ENCODE measurements at regions not wholly inside any gene's neighbourhood (a gene's known extent, or its start where the extent isn't known, plus 50 kb on each side); places are given as distances from the start of the nearest gene placed in this dataset.
"Not testable (repeated sequence)": the region's sequence is repeated elsewhere in the genome, so short reads cannot be mapped to it uniquely, and the experiment has no call there.

DNA sequence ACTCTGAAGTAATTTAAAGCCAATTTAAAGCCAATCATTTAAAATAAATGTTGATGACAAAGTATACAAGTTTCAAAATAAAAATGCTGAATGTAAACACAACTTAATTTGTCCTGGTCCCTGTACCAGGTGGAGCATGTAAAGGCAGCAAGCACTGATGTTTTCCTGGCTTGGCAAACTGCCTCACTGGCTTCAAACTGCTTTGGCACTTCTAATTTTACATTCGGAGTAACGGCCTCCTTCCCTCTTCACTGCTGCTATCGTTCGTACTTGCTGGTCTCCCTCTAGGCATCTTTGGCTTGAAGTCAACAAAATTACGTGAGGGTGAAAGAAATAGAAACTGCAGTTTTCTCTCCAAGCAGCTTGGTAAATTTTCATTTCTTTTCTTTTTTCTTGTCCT is 287.9 kb downstream of the LTN1 start:
- DNase-seq (ENCODE audit: low read depth), result no peak

DNA sequence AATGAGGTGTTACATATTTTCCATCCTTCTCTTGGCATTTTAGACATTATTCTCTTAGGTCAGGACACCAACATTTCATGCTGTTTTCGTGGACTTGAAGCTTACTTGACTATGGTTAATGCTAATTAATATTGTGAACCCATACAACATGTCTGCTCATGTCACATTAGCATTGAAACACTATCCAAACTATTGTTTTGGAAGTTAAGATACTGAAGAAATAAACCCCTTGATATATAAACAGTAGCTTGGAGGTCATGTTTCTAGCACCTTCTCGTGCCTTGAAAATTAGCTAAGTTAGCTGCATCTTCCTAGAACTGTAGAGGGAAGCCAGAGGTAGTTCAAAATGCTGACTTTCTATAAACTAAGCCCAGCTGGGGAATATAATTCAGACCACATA is 288.8 kb downstream of the LTN1 start:
- no peak for DNase-seq (ENCODE audit: low read depth)

DNA sequence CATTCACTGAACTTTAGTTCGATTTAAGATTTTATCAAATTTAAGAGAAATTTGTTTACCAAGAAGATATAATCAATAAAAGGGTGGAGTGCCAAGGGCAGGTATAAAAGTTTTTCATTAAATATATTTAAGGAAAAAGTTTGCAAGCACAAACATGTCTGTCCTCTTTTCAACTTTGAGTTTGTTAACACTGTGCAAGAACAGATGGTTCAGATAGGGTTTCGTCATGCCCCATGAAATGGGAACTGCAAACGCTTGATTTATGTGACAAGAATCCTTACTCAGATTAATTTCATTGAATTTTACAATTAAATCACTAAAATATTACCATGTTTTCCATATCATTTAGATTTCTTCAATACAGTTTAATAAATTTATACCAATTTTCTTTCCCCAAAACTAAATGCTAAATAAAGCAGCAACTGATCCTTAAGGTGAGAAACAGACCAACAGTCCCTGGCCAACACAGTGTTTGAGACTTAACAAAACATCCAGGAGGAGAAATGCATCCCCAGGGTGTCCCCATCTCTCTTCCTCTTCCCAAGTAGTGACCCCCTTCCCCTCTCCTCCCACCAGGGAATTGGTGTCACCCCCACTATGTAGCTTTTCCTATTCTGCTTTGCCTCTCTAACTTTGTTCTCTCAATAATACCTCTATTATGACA is 292.9 kb downstream of the LTN1 start:
- DNase-seq (ENCODE audit: low read depth), result no peak

DNA sequence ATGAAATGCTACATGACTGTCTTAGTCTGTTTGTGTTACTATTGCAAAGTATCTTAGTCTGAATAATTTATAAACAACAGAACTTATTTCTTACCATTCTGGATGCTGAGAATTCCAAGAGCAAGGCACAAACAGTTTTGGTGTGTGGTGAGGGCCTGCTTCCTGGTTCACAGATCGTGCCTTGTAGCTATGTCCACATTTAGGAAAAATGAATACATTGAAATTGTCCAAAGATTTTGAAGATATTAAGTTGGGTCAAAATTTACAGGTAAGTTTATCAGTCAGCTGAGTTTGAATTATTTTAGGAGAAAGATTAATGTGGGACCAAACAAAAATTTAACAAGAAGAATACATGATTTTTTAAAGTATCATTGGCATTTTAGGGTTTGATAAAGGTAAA is 293.5 kb downstream of the LTN1 start:
- DNase-seq (ENCODE audit: low read depth), result no peak

DNA sequence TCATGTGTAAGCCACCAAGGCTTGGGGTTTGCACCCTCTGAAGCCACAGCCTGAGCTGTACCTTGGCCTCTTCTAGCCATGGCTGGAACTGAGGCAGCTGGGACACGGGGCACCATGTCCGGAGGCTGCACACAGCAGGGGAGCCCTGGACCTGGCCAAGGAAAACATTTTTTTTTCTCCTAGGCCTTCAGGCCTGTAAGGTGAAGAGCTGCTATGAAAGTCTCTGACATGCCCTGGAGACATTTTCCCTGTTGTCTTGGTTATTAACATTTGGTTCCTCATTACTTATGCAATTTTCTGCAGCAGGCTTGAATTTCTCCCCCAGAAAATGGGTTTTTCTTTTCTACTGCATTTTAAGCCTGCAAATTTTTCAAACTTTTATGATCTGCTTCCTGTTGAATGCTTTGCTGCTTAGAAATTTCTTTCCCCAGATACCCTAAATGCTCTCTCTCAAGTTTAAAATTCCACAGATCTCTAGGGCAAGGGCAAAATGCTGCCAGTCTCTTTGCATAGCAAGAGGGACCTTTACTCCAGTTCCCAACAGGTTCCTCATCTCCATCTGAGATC is 295.8 kb downstream of the LTN1 start:
- DNase-seq (ENCODE audit: low read depth), result no peak

DNA sequence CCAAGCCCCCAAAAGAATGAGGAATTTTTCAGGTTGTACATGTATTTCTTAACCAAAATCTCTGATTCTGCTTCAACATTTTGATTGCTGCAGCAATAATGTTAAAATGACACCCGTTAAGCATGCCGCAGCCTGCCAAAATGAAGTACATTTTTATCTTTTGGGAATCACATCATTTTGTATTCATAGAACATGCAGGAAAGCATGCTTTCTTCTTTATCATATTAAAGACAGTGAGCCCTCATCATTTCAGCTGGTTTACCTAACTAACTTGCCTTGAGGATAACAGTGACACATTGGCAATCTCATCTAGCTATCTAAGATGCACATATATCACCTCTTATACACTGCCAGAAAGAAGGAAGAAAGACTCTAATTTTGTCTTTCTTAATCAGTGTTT is 299.2 kb downstream of the LTN1 start:
- no peak for DNase-seq (ENCODE audit: low read depth)

DNA sequence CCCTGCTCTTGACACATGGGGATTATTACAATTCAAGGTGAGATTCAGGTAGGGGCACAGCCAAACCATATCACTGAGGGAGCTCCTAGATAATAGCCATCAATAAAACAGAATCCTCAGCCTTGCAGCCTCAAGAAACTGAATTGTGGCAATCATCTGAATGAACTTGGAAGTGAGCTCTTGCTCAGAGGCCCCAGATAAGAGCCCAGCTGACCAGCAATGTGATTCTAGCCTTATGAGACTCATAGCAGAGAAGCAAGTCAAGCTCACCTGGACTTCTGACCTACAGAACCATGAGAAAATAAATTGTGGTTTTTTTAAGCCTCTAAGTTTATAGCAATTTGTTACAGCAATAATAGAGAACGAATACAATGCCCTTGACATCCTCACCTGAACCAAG is 302.5 kb downstream of the LTN1 start:
- DNase-seq (ENCODE audit: low read depth), result no peak

DNA sequence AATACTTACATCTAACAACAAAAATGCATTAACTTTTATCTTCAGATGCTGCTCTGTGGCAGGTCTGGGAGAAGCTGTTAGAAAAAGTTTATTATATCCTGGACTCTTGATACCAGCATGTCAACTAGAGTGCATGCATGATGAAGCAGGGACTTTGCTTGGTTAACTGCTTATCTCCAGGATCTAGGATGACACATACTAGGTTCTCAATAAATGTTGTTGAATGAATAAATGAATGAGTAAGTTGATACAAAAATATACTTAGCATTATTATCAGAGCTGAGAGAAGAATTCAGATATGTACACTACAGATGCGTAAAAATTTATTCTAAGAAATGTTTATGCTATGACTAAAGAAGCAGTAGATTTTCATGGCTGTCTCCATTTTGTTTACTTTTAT is 304.3 kb downstream of the LTN1 start:
- no peak for DNase-seq (ENCODE audit: low read depth)

DNA sequence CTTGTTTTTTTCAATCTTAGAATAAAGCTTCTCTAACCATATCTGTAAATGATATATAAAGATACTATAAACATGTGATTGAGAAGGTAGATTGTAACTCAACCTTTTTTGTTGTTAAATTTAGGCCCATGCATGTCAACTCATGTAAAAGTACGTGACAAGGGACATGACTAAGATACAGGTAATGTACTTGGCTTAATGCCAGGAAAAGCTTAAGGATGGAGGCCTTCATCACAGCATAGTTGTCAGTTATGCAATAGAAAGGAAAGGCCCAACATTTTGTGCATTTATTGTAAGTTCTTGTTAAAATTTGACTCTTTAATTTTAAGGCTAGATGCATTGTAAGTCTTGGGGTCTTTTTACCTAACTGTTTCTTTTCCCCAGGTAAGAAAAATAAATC is 305.1 kb downstream of the LTN1 start:
- DNase-seq (ENCODE audit: low read depth), result no peak

DNA sequence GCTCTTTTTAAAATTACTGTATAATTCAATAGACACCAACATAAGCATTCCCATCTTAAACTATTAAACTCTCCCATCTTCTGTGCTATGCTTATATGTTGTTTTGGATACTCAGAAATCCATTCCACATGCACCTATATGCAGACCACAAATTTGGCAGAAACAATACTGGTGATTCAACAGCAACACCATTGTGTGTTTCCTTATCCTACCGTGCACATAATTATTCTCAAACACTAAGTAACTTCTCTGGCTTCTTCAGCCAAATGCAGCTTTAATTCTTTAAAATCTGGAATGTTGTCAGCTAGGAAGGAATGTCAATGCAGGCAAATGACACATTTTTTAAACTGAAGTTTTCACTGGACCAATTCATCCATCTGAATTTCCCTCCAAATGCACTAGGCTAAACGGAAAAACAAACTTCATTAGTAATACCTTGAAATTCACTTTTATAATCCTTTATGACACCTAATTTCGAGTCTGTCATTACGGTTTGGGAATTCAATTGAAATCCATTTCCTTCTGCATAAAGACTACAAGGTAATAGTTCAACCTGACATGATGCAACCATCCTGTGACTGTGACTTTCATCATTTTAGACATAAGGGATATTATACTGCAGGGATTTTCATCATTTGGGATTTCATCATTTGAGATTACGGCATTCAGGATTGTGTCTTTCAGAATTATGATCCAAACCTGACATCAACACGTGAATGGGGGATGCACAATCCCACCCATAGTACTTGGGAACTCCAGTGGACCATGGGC is 308.5 kb downstream of the LTN1 start:
- DNase-seq (ENCODE audit: low read depth), result no peak

DNA sequence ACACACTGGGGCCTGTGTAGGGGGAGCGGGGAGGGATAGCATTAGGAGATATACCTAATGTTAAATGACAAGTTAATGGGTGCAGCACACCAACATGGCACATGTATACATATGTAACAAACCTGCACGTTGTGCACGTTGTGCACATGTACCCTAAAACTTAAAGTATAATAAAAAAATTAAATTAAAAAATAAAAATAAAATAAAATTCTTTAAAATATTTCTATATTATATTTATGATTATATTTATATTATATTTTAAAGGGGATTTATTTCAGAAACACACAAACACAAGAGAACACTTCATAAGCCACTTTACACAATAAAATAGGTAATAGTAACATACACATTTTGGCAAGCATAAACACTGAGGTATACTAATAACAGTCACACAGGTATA is 309.8 kb downstream of the LTN1 start:
- not testable (repeated sequence) for DNase-seq (ENCODE audit: low read depth)

DNA sequence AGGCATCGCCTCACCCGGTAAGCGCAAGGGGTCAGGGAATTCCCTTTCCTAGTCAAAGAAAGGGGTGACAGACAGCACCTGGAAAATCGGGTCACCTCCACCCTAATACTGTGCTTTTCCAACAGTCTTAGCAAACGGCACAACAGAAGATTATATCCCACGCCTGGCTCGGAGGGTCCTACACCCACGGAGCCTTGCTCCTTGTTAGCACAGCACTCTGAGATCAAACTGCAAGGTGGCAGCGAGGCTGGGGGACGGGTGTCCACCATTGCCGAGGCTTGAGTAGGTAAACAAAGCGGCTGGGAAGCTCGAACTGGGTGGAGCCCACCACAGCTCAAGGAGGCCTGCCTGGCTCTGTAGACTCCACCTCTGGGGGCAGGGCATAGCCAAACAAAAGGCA is 315.6 kb downstream of the LTN1 start:
- not testable (repeated sequence) for DNase-seq (ENCODE audit: low read depth)

DNA sequence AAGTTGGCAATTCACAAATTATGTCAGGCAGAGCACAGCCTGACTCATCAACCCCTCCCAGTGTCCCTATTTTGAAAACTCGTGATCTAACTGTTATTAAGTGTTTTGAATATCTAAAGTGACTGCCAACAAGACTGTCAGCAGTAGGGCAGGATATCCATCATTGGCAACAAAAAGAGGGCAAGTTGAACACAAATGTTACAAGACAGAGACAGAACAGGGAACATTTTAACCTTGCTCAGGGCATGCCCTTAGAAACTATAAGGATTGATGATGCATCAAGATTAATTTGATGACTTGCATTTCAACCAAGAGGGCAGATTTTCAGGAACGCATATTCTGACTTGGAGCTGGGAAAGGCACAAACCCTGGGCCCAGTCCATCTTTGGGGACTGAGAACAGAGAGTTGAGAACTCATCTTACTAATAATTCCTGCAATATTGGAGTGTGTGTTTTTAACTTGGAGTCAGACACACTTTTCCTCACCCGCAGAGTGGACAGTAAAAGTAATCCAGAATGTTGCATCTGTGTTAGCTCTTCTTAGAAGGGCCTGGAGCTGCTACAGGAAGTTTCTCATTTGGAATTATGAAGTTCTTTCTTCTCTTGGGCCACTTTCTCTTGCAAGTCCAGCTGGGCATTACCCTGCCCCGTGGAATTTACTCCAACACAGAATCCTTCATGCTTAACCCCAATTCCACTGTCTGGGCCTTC is 317.2 kb downstream of the LTN1 start:
- no peak for DNase-seq (ENCODE audit: low read depth)

DNA sequence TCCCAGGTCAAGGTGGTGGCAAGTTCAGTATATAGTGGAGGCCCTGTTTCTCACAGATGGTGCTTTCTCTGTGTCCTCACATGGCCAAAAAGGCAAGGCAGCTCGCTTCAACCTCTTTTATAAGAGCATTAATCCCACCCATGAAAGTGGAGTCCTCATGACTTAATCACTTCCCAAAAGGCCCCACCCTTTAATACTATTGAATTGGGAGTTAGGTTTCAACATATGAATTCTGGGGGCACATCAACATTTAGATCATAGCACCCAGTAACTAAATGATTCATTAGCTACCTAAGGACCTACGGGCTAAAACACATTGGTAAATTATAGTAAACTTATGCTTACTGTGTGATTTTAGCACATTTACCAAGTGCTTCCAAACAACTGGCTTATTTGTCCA is 317.9 kb downstream of the LTN1 start:
- DNase-seq (ENCODE audit: low read depth), result no peak

DNA sequence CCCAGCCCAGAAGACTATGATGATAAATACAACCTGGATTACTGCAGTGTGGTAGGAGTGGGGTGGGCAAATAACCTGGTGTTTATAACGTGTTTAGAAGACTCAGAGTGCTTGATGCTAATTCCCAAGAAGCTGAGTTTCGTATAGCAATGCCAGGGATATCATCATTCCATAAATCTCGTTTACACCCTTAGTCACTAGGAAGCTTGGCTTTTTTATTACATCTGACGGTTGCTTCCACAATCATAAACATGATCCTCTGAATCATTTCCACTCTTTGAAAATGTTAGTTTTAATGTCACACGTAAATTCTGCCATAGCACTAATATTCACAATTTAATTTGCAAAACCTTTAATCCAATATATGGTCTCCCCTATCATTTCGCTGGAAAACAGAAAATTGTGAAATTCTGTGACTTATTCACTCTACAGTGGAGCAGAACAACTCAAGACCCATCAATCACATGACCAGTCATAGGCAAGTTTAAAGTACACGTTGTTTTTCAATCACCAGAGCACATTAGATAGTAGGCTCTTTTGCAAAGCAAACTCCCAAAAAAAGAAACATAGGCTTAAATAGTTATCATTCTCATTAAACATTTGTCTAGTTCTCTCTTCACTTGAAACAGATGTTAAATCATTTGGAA is 321.0 kb downstream of the LTN1 start:
- no peak for DNase-seq (ENCODE audit: low read depth)

DNA sequence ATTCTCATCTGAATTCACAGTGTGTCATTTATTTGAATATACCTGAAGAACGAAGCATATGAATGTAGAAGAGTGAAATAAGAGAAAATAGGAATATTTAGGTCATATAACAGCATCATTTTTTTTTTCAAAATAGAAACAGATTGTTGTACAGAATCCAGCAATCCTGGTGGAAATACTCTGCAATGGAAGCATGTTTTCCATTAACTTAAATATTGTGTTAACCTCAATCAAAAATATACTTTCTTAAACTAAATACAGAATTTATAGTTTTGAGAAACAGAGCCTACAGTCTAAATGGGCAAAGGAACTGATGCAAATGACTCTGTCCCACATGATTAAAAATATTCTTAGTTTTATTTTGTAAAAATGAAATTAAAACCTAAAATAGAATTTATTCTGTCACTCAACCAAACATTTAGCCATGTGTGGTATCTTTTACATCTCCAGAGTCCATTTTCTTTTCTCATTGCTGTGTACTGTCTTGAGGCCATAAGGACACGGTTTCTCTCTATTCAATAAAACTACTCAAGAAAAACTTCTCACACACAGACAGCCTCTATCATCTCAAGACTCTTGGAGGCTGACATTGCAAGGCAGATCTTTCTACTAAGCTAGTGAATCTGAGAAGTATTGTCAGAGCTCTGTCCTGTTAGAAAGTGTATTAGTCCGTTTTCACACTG is 322.6 kb downstream of the LTN1 start:
- no peak for DNase-seq (ENCODE audit: low read depth)

DNA sequence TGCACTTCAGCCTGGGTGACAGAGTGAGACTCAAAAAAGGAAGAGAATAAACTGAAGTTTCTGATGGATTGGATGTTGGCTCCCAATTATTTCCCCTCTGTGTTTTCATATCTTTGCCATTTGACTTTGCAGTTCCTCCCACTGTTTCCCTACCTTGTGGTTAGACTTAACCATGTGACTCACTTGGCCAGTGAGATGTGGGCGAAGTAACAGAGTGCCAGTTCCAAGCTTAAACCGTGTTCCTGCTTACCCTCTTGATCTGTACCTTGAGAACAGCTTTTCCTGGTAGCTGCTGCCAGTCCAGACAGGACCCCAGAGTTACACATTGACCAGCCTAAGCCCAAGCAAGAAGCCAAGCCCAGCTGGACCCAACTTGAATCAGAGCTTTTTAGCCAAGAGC is 323.4 kb downstream of the LTN1 start:
- no peak for DNase-seq (ENCODE audit: low read depth)

DNA sequence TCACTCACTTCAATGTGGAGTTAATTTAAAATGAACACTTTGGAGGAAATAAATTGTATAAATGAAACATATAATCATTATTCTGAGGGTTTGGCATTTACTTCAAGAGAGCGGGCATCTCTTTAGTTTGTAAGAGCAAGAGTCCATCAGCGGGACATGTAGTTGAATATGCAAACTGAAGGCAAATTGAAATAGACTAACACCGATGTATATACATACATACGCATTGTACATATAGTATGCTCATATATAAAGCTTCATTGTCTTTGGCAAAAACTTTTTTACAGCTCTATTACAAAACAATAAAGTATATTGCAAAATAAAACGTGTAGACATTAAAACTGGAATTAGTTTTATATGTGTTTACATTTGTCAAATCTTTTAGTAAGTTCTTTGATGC is 328.9 kb downstream of the LTN1 start:
- no peak for DNase-seq (ENCODE audit: low read depth)

DNA sequence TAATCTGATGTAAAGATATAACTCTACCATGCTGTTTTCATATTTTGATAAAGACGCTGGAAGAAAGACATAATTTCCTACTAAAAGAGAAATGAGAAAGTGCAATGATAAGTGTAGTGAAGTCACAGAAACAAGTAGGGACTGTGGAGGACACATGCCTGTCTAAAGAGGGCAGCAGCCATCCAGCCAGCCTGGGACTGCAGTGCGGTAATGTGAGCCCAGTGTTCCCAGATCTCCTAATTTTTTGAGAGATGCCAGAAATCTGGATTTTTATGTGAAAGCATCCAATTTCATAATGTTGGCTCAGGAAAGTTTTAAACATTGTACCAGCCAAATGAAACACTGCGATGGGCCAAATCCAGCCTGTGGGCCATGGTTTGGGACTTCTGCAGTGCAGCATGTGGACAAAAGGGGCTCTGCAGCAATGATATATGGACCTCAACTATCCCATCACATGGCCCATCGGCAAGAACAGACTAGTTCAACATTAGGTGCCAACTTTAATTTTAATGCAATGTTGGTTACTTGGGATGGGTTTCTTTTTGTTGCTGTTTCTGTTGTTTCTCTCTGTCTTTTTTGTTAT is 329.5 kb downstream of the LTN1 start:
- no peak for DNase-seq (ENCODE audit: low read depth)

DNA sequence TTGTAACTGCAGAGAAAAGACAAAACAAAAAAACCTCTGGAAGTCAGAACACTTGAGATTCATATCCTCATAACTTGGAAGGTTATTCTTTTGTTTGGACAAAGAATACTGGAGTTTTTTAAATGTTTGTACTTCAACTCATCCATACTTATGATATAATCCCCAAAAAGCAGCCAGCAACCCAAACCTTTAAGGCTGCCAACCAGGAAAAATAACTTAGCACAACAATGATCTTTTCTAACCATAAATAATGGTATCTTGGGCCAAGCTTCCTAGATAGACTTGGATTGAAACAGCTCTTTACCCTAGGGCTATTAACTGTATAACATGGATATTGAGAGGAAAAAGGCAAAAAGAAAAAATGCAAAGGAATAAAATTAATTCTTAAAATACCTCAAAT is 335.1 kb downstream of the LTN1 start:
- DNase-seq (ENCODE audit: low read depth), result no peak

DNA sequence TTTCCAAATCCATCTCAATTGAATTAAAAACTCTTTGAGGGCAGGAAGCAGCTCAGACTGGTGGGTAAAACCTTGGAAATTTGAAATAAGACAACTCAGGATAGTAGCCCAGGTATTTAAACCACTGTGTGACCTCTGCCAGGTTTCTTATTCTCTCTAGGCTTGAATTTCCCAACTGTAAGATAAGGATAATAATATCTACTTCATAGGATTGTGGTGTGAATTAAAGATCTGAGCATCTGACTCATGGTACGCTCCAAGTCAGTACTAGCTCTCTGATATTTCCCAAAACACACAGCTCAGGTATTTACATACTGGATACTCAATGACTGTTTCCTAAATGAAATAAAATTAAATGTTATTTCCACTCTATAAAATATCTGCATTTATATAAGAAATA is 337.2 kb downstream of the LTN1 start:
- DNase-seq (ENCODE audit: low read depth), result no peak

DNA sequence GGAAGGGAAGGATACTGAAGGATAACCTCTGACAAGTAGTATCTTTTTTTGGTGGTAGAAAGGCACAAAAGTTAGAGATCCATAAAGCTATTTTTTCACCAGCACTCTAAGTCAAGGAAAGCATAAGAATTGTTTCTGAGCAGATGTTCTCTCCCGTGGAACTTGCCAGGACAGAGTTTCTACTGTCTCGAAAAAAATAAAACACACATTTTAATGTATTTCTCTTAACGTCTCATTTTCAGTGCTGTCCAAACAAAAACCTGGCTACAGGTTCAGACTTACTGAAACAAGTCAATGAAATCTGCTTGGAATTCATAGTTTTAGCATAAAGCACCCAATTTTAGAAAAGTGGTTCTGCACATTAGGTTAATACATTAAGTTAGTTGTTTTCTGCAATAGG is 338.3 kb downstream of the LTN1 start:
- DNase-seq (ENCODE audit: low read depth), result no peak

All from activated T-helper 1 cell treated with Interleukin-2 at 50 U/mL for 16 hours (primary cell).